ENCODE measurements at regions not wholly inside any gene's neighbourhood (a gene's known extent, or its start where the extent isn't known, plus 50 kb on each side); places are given as distances from the start of the nearest gene placed in this dataset.

GRCh38 chr11:116458546-116458945, 314.2 kb downstream of the BUD13 start:
- TF ChIP-seq, protein P1, sequence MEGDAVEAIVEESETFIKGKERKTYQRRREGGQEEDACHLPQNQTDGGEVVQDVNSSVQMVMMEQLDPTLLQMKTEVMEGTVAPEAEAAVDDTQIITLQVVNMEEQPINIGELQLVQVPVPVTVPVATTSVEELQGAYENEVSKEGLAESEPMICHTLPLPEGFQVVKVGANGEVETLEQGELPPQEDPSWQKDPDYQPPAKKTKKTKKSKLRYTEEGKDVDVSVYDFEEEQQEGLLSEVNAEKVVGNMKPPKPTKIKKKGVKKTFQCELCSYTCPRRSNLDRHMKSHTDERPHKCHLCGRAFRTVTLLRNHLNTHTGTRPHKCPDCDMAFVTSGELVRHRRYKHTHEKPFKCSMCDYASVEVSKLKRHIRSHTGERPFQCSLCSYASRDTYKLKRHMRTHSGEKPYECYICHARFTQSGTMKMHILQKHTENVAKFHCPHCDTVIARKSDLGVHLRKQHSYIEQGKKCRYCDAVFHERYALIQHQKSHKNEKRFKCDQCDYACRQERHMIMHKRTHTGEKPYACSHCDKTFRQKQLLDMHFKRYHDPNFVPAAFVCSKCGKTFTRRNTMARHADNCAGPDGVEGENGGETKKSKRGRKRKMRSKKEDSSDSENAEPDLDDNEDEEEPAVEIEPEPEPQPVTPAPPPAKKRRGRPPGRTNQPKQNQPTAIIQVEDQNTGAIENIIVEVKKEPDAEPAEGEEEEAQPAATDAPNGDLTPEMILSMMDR (conservative IDR thresholded peaks at IDR 0.05 in 1 of 2, IDR thresholded peaks at IDR 0.05 in 1 of 2; ENCODE audit: extremely low read depth in 1 of 2, insufficient read depth in 1 of 2, low read depth in 1 of 2, low read length in 2 of 2), result no peak
- no peak for TF ChIP-seq EZH2 (IDR thresholded peaks at IDR 0.05; ENCODE audit: borderline replicate concordance, low read length)

Data from mammary epithelial cell (primary cell).